ENCODE measurements at regions not wholly inside any gene's neighbourhood (a gene's known extent, or its start where the extent isn't known, plus 50 kb on each side); places are given as distances from the start of the nearest gene placed in this dataset.

GRCh38 chr16:52787709-52788108, 240.8 kb upstream of the TOX3 start:
- H4K91ac ChIP-seq (ENCODE audit: low read depth, low read length), result no peak overlapping the region
- no peak overlapping the region for H3K27ac ChIP-seq (ENCODE audit: low read depth, low read length)
- no peak overlapping the region for H2AK5ac ChIP-seq (ENCODE audit: low read length)
- no peak overlapping the region for H4K12ac ChIP-seq (ENCODE audit: low read depth, low read length)
- H3K4me3 ChIP-seq (ENCODE audit: low read depth, low read length), result no peak overlapping the region
- no peak overlapping the region for H3K18ac ChIP-seq (ENCODE audit: low read length)
- no peak overlapping the region for H2BK5ac ChIP-seq (ENCODE audit: low read depth, low read length, poor library complexity)
- H3K4ac ChIP-seq (ENCODE audit: low read depth, low read length), result no peak overlapping the region
- peaks cover 0 to 2% of the 10 kb centered on the region in 2 experiments for H3K4me1 ChIP-seq (ENCODE audit: control insufficient read depth in 1 of 2, insufficient read depth in 2 of 2, low read length in 2 of 2)
- H4K8ac ChIP-seq (ENCODE audit: low read depth, low read length), result no peak overlapping the region
- H3K9me3 ChIP-seq (ENCODE audit: insufficient read depth, low read depth, low read length), result no peaks in the 10 kb centered on the region
- no peak overlapping the region for H3K9ac ChIP-seq (ENCODE audit: low read length)
- WGBS (ENCODE audit: extremely low coverage, insufficient coverage, insufficient read length), result no CpG with 5 or more reads among the region's 3 CpGs
- no peaks in the 10 kb centered on the region for H3K79me1 ChIP-seq (ENCODE audit: low read length)
- H3K27me3 ChIP-seq (ENCODE audit: insufficient read depth, low read length), result no peaks in the 10 kb centered on the region
- H3K23ac ChIP-seq (ENCODE audit: low read length), result no peak overlapping the region
- H2AFZ ChIP-seq (ENCODE audit: insufficient read depth, low read length, poor library complexity), result no peak overlapping the region
- H2BK120ac ChIP-seq (ENCODE audit: insufficient read depth, low read length, poor library complexity), result no peak overlapping the region
- no peaks in the 10 kb centered on the region for H3K36me3 ChIP-seq (ENCODE audit: control insufficient read depth in 1 of 2, insufficient read depth in 2 of 2, low read length in 2 of 2)
- no peak overlapping the region for H2BK12ac ChIP-seq (ENCODE audit: low read length)
- no peak overlapping the region for H3K14ac ChIP-seq (ENCODE audit: low read length)
- H3K79me2 ChIP-seq (ENCODE audit: control insufficient read depth, insufficient read depth, low read length, poor library complexity), result no peaks in the 10 kb centered on the region
- DNase-seq, result no peak
- H3K4me2 ChIP-seq (ENCODE audit: low read length), result no peak overlapping the region

- Histone ChIP-seq H3K4me1 (ENCODE audit: control insufficient read depth in 1 of 2, insufficient read depth in 2 of 2, low read length in 2 of 2) (peaks cover 0 to 2% of the 10 kb centered on the region in 2 experiments), H3K27ac (ENCODE audit: low read depth, low read length) (no peak overlapping the region), H3K27me3 (ENCODE audit: insufficient read depth, low read length) (no peaks in the 10 kb centered on the region), H2BK12ac (ENCODE audit: low read length) (no peak overlapping the region), H3K4ac (ENCODE audit: low read depth, low read length) (no peak overlapping the region), H3K18ac (ENCODE audit: low read length) (no peak overlapping the region), H3K9ac (ENCODE audit: low read length) (no peak overlapping the region), H3K4me3 (ENCODE audit: low read depth, low read length) (no peak overlapping the region), H4K8ac (ENCODE audit: low read depth, low read length) (no peak overlapping the region), H4K91ac (ENCODE audit: low read depth, low read length) (no peak overlapping the region), H4K12ac (ENCODE audit: low read depth, low read length) (no peak overlapping the region), H2AFZ (ENCODE audit: insufficient read depth, low read length, poor library complexity) (no peak overlapping the region), H3K23ac (ENCODE audit: low read length) (no peak overlapping the region), H2AK5ac (ENCODE audit: low read length) (no peak overlapping the region), H3K36me3 (ENCODE audit: control insufficient read depth in 1 of 2, insufficient read depth in 2 of 2, low read length in 2 of 2) (no peaks in the 10 kb centered on the region), H3K79me1 (ENCODE audit: low read length) (no peaks in the 10 kb centered on the region), H3K9me3 (ENCODE audit: insufficient read depth, low read depth, low read length) (no peaks in the 10 kb centered on the region), H2BK120ac (ENCODE audit: insufficient read depth, low read length, poor library complexity) (no peak overlapping the region), H2BK5ac (ENCODE audit: low read depth, low read length, poor library complexity) (no peak overlapping the region), H3K14ac (ENCODE audit: low read length) (no peak overlapping the region), H3K4me2 (ENCODE audit: low read length) (no peak overlapping the region), H3K79me2 (ENCODE audit: control insufficient read depth, insufficient read depth, low read length, poor library complexity) (no peaks in the 10 kb centered on the region)
- no peak for DNase-seq
- no CpG with 5 or more reads among the region's 3 CpGs for WGBS (ENCODE audit: extremely low coverage, insufficient coverage, insufficient read length)
These were observed 239.1 kb upstream of the TOX3 start for GRCh38 chr16:52786091-52786490.

- Histone ChIP-seq H2AK5ac (ENCODE audit: low read length) (no peak overlapping the region), H4K12ac (ENCODE audit: low read depth, low read length) (no peak overlapping the region), H3K18ac (ENCODE audit: low read length) (no peak overlapping the region), H3K14ac (ENCODE audit: low read length) (no peak overlapping the region), H3K27me3 (ENCODE audit: insufficient read depth, low read length) (no peaks in the 10 kb centered on the region), H3K4me3 (ENCODE audit: low read depth, low read length) (no peak overlapping the region), H3K27ac (ENCODE audit: low read depth, low read length) (no peak overlapping the region), H3K23ac (ENCODE audit: low read length) (no peak overlapping the region), H3K4ac (ENCODE audit: low read depth, low read length) (no peak overlapping the region), H2BK120ac (ENCODE audit: insufficient read depth, low read length, poor library complexity) (no peak overlapping the region), H3K4me1 (ENCODE audit: control insufficient read depth in 1 of 2, insufficient read depth in 2 of 2, low read length in 2 of 2) (peaks cover 0 to 2% of the 10 kb centered on the region in 2 experiments), H3K79me1 (ENCODE audit: low read length) (no peaks in the 10 kb centered on the region), H2BK12ac (ENCODE audit: low read length) (no peak overlapping the region), H4K8ac (ENCODE audit: low read depth, low read length) (no peak overlapping the region), H2AFZ (ENCODE audit: insufficient read depth, low read length, poor library complexity) (no peak overlapping the region), H3K36me3 (ENCODE audit: control insufficient read depth in 1 of 2, insufficient read depth in 2 of 2, low read length in 2 of 2) (no peaks in the 10 kb centered on the region), H2BK5ac (ENCODE audit: low read depth, low read length, poor library complexity) (no peak overlapping the region), H3K4me2 (ENCODE audit: low read length) (no peak overlapping the region), H4K91ac (ENCODE audit: low read depth, low read length) (no peak overlapping the region), H3K9me3 (ENCODE audit: insufficient read depth, low read depth, low read length) (no peaks in the 10 kb centered on the region), H3K9ac (ENCODE audit: low read length) (no peak overlapping the region), H3K79me2 (ENCODE audit: control insufficient read depth, insufficient read depth, low read length, poor library complexity) (no peaks in the 10 kb centered on the region)
- DNase-seq, result no peak
- WGBS (ENCODE audit: extremely low coverage, insufficient coverage, insufficient read length), result no CpG with 5 or more reads among the region's 4 CpGs
These were observed 238.7 kb upstream of the TOX3 start for GRCh38 chr16:52785653-52786052.

GRCh38 chr16:52783616-52784015, 236.7 kb upstream of the TOX3 start:
- no peaks in the 10 kb centered on the region for H3K9me3 ChIP-seq (ENCODE audit: insufficient read depth, low read depth, low read length)
- no peak overlapping the region for H3K4me3 ChIP-seq (ENCODE audit: low read depth, low read length)
- H2AFZ ChIP-seq (ENCODE audit: insufficient read depth, low read length, poor library complexity), result no peak overlapping the region
- no peak for DNase-seq
- H3K27ac ChIP-seq (ENCODE audit: low read depth, low read length), result no peak overlapping the region
- H3K36me3 ChIP-seq (ENCODE audit: control insufficient read depth in 1 of 2, insufficient read depth in 2 of 2, low read length in 2 of 2), result no peaks in the 10 kb centered on the region
- H3K14ac ChIP-seq (ENCODE audit: low read length), result no peak overlapping the region
- no peaks in the 10 kb centered on the region for H3K79me2 ChIP-seq (ENCODE audit: control insufficient read depth, insufficient read depth, low read length, poor library complexity)
- H3K79me1 ChIP-seq (ENCODE audit: low read length), result no peaks in the 10 kb centered on the region
- no peak overlapping the region for H3K23ac ChIP-seq (ENCODE audit: low read length)
- H2AK5ac ChIP-seq (ENCODE audit: low read length), result no peak overlapping the region
- no peaks in the 10 kb centered on the region for H3K27me3 ChIP-seq (ENCODE audit: insufficient read depth, low read length)
- H3K9ac ChIP-seq (ENCODE audit: low read length), result no peak overlapping the region
- H3K4me1 ChIP-seq (ENCODE audit: control insufficient read depth in 1 of 2, insufficient read depth in 2 of 2, low read length in 2 of 2), result peaks cover 0 to 2% of the 10 kb centered on the region in 2 experiments
- H3K18ac ChIP-seq (ENCODE audit: low read length), result no peak overlapping the region
- H2BK120ac ChIP-seq (ENCODE audit: insufficient read depth, low read length, poor library complexity), result no peak overlapping the region
- H4K12ac ChIP-seq (ENCODE audit: low read depth, low read length), result no peak overlapping the region
- H2BK5ac ChIP-seq (ENCODE audit: low read depth, low read length, poor library complexity), result no peak overlapping the region
- H2BK12ac ChIP-seq (ENCODE audit: low read length), result no peak overlapping the region
- H3K4me2 ChIP-seq (ENCODE audit: low read length), result no peak overlapping the region
- no peak overlapping the region for H4K91ac ChIP-seq (ENCODE audit: low read depth, low read length)
- H3K4ac ChIP-seq (ENCODE audit: low read depth, low read length), result no peak overlapping the region
- no peak overlapping the region for H4K8ac ChIP-seq (ENCODE audit: low read depth, low read length)
